ENCODE measurements at regions not wholly inside any gene's neighbourhood (a gene's known extent, or its start where the extent isn't known, plus 50 kb on each side); places are given as distances from the start of the nearest gene placed in this dataset.

DNA sequence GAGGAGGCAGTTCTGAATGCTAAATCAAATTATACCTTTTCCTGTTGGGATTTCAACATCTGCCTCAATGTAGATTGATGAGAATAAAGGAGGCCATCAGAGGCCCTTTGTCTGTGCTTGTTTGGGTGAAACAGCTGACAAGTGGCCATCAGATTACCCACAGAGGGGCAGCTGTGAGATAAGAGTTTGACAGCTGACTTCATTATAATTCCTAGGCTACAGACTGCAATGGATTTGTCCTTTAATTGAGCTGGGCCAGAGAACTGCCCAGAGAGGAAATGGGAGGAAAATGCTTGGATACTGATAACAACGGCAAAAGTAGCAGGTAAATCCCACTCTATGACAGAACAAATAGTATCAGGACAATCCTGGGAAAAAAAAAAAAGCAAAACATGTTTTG is 649.4 kb downstream of the HDGFL1 start:
- H3K4me3 ChIP-seq (ENCODE audit: low read depth, low read length), result no peak overlapping the region
- CTCF ChIA-PET, result no interaction called here
- TF ChIP-seq CTCF (IDR thresholded peaks at IDR 0.05; ENCODE audit: insufficient read depth, low read length, missing control alignments), result no peak
- no peak for DNase-seq (ENCODE audit: low read depth, low spot score)
- POLR2A ChIA-PET, result no interaction called here

- no peak for TF ChIP-seq CTCF (IDR thresholded peaks at IDR 0.05; ENCODE audit: insufficient read depth, low read length, missing control alignments)
- no peak for DNase-seq (ENCODE audit: low read depth, low spot score)
- CTCF ChIA-PET, result no interaction called here
- POLR2A ChIA-PET, result no interaction called here
- no peak overlapping the region for H3K4me3 ChIP-seq (ENCODE audit: low read depth, low read length)
Measured at GRCh38 chr6:23222724-23223123, 653.4 kb downstream of the HDGFL1 start.

GRCh38 chr6:23224540-23224939 is 655.2 kb downstream of the HDGFL1 start:
- no peak for DNase-seq (ENCODE audit: low read depth, low spot score)
- no peak overlapping the region for H3K4me3 ChIP-seq (ENCODE audit: low read depth, low read length)
- CTCF ChIA-PET, result no interaction called here
- POLR2A ChIA-PET, result no interaction called here
- no peak for TF ChIP-seq CTCF (IDR thresholded peaks at IDR 0.05; ENCODE audit: insufficient read depth, low read length, missing control alignments)

GRCh38 chr6:23228439-23229024 is 659.2 kb downstream of the HDGFL1 start:
- no peak for DNase-seq (ENCODE audit: low read depth, low spot score)
- CTCF ChIA-PET, result no interaction called here
- TF ChIP-seq CTCF (IDR thresholded peaks at IDR 0.05; ENCODE audit: insufficient read depth, low read length, missing control alignments), result no peak
- POLR2A ChIA-PET, result no interaction called here
- H3K4me3 ChIP-seq (ENCODE audit: low read depth, low read length), result no peak overlapping the region

DNA sequence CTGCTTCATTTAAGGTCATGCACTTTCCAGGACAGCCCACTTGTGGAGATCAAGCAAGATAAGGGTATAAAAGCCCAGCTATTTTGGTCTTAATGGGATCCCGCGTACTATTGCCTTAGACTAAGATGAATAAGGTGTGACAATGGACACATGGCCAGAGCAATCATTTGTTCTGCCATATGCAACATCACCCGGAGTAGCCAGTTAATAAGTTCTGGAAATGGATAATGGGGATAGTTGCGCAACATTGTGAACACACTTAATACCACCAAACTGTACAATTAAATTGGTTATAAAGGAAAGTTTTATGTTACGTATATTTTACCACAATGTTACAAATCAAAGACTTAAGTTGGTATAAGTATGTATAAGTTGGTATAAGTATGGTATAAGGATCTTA is 674.5 kb downstream of the HDGFL1 start:
- POLR2A ChIA-PET, result no interaction called here
- no peak for TF ChIP-seq CTCF (IDR thresholded peaks at IDR 0.05; ENCODE audit: insufficient read depth, low read length, missing control alignments)
- CTCF ChIA-PET, result no interaction called here
- H3K4me3 ChIP-seq (ENCODE audit: low read depth, low read length), result no peak overlapping the region
- DNase-seq (ENCODE audit: low read depth, low spot score), result no peak

GRCh38 chr6:23244300-23244699 is 674.9 kb downstream of the HDGFL1 start:
- peak; percentile 64 for DNase-seq (ENCODE audit: low read depth, low spot score)
- POLR2A ChIA-PET, result no interaction called here

More at GRCh38 chr6:23244300-23244699, 674.9 kb downstream of the HDGFL1 start:
- H3K4me3 ChIP-seq (ENCODE audit: low read depth, low read length), result no peak overlapping the region
- no peak for TF ChIP-seq CTCF (IDR thresholded peaks at IDR 0.05; ENCODE audit: insufficient read depth, low read length, missing control alignments)
- CTCF ChIA-PET, result no interaction called here
